K562 (cell line): ENCODE measurements at regions not wholly inside any gene's neighbourhood (a gene's known extent, or its start where the extent isn't known, plus 50 kb on each side); places are given as distances from the start of the nearest gene placed in this dataset.

ENCODE experiments used
- EZH2 ChIP-seq: IDR thresholded peaks from 2 replicates; pipeline ENCODE4 v1.6.1; 2012; ENCODE audit warnings: low read depth, mild to moderate bottlenecking, inconsistent platforms, low read length, borderline replicate concordance
- FOXK1 ChIP-seq: sonication (generic); formaldehyde crosslinking; IDR thresholded peaks from 2 replicates; pipeline ENCODE4 v1.8.0; 2022; ENCODE audit warnings: missing genetic modification reagents, mild to moderate bottlenecking, borderline replicate concordance
- GATAD2A ChIP-seq: fragments of 450-650 bp; IDR thresholded peaks from 2 replicates; pipeline ENCODE4 v1.6.1; 2017
- GTF2A2 ChIP-seq: IDR thresholded peaks from 2 replicates; pipeline ENCODE4 v1.6.1; 2016; ENCODE audit warnings: mild to moderate bottlenecking, missing genetic modification characterization, missing compliant biosample characterization
- HDGF ChIP-seq: fragments of 450-650 bp; IDR thresholded peaks from 2 replicates; pipeline ENCODE4 v1.6.1; 2016
- IRF2 ChIP-seq: sonication (generic); formaldehyde crosslinking; IDR thresholded peaks from 2 replicates; pipeline ENCODE4 v1.8.1; 2022; ENCODE audit warnings: mild to moderate bottlenecking, missing genetic modification reagents
- KLF1 ChIP-seq: fragments of 450-650 bp; IDR thresholded peaks from 2 replicates; pipeline ENCODE4 v1.6.1; 2016; ENCODE audit warnings: missing genetic modification characterization, missing compliant biosample characterization
- POLR2A ChIP-seq: fragments of 450-650 bp; conservative IDR thresholded peaks from 2 replicates; pipeline ENCODE4 v1.6.1; 2016
- PRMT5 ChIP-seq: sonication (generic); formaldehyde crosslinking; IDR thresholded peaks from 2 replicates; pipeline ENCODE4 v1.5.0; 2020; ENCODE audit warnings: missing genetic modification reagents
- PRPF4 ChIP-seq: fragments of 200-400 bp; formaldehyde crosslinking; IDR thresholded peaks from one replicate; pipeline ENCODE4 v1.6.1; 2017; ENCODE audit warnings: low read length, low read depth, mild to moderate bottlenecking; ENCODE audit not compliant: insufficient read depth, poor library complexity, severe bottlenecking
- PTRF ChIP-seq: fragments of 450-650 bp; IDR thresholded peaks from 2 replicates; pipeline ENCODE4 v1.6.1; 2016; ENCODE audit warnings: mild to moderate bottlenecking, missing genetic modification characterization, missing compliant biosample characterization
- SMARCB1 ChIP-seq: IDR thresholded peaks from 2 replicates; pipeline ENCODE4 v1.6.1; 2011; ENCODE audit warnings: improper control_type of control experiment, low read depth; ENCODE audit not compliant: insufficient read length
- SP2 ChIP-seq: IDR thresholded peaks from 2 replicates; pipeline ENCODE4 v1.6.1; 2011; ENCODE audit warnings: mild to moderate bottlenecking, low read depth, low read length, moderate library complexity; ENCODE audit not compliant: poor library complexity, severe bottlenecking; ENCODE audit errors: extremely low read depth
- TAF1 ChIP-seq: IDR thresholded peaks from 2 replicates; pipeline ENCODE4 v1.6.1; 2011; ENCODE audit warnings: mild to moderate bottlenecking, low read length, moderate library complexity; ENCODE audit not compliant: insufficient read depth, control insufficient read depth, severe bottlenecking; ENCODE audit errors: extremely low read depth
- TF ChIP-seq, protein P1 (sequence below), 2 experiments: fragments of 250-450 bp in 1 of 2; fragments of 450-650 bp in 1 of 2; sonication (Bioruptor Pico) in 1 of 2; IDR thresholded peaks; 2 replicates each; pipeline versions ENCODE4 v1.6.1 to v1.8.0; 2016 to 2021; ENCODE audit warnings: mild to moderate bottlenecking in 2 of 2, moderate library complexity in 2 of 2, missing compliant biosample characterization in 1 of 2, missing genetic modification characterization in 1 of 2

DNA sequence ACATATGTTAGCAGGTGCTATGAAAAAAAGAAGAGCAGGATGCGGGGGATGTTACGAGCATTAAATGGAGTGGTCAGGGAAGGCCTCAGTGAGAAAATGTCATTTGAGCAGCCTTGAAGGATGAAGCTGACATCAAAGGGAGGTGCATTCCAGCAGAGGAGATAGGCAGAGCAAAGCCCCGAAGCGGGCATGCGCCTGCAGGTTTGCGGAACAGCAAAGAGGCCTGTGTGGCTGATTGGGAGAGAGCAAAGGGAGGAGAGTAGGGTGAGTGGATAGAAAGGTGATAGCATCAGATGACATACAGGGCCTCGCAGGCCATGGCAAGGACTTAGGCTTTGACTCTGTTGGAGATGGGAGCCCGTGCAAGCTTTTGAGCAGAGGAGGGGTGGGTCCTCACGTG lies 95.4 kb upstream of the GPR50 start (continued):
- TF ChIP-seq EZH2 (no peak), PRPF4 (no peak), GTF2A2 (tag) (no peak), SP2 (no peak), GATAD2A (no peak), PTRF (tag) (no peak), KLF1 (tag) (no peak), PRMT5 (CRISPR knock-in tag) (no peak), POLR2A (no peak), IRF2 (CRISPR knock-in tag) (no peak), SMARCB1 (no peak), TAF1 (no peak), FOXK1 (no peak), HDGF (no peak)
- TF ChIP-seq, protein P1, sequence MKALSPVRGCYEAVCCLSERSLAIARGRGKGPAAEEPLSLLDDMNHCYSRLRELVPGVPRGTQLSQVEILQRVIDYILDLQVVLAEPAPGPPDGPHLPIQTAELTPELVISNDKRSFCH (CRISPR knock-in tag; IDR thresholded peaks at IDR 0.05), result no peak
- TF ChIP-seq, protein P1 (tag; IDR thresholded peaks at IDR 0.05), result no peak
- TF ChIP-seq, all 486 proteins: peak for 0
